ENCODE measurements at regions not wholly inside any gene's neighbourhood (a gene's known extent, or its start where the extent isn't known, plus 50 kb on each side); places are given as distances from the start of the nearest gene placed in this dataset.

GRCh38 chr1:98437540-98437939, 224.0 kb upstream of the SNX7 start:
- TF ChIP-seq, protein P1, sequence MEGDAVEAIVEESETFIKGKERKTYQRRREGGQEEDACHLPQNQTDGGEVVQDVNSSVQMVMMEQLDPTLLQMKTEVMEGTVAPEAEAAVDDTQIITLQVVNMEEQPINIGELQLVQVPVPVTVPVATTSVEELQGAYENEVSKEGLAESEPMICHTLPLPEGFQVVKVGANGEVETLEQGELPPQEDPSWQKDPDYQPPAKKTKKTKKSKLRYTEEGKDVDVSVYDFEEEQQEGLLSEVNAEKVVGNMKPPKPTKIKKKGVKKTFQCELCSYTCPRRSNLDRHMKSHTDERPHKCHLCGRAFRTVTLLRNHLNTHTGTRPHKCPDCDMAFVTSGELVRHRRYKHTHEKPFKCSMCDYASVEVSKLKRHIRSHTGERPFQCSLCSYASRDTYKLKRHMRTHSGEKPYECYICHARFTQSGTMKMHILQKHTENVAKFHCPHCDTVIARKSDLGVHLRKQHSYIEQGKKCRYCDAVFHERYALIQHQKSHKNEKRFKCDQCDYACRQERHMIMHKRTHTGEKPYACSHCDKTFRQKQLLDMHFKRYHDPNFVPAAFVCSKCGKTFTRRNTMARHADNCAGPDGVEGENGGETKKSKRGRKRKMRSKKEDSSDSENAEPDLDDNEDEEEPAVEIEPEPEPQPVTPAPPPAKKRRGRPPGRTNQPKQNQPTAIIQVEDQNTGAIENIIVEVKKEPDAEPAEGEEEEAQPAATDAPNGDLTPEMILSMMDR (IDR thresholded peaks at IDR 0.05), result no peak
- TF ChIP-seq POLR2AphosphoS5 (IDR thresholded peaks at IDR 0.05) (no peak), POLR2A (IDR thresholded peaks at IDR 0.05) (no peak)
